Breast epithelium (tissue), 4 donors: ENCODE measurements at regions not wholly inside any gene's neighbourhood (a gene's known extent, or its start where the extent isn't known, plus 50 kb on each side); places are given as distances from the start of the nearest gene placed in this dataset.

Experiments
- DNase-seq, 2 donors: peaks; one replicate each; pipeline ENCODE4 v3.0.0-alpha.2; 2019; ENCODE audit warnings: low spot score in 2 of 2
- H3K27ac ChIP-seq, 2 donors: fragments of 200-600 bp; sonication (generic) in 1 of 2; one replicate each; pipeline ENCODE4 v1.5.1; 2016 to 2019; ENCODE audit warnings: mild to moderate bottlenecking in 1 of 2
- H3K27me3 ChIP-seq, 2 donors: fragments of 200-600 bp; sonication (generic) in 1 of 2; one replicate each; pipeline versions ENCODE4 v1.5.1 to v1.6.0; 2017 to 2019; ENCODE audit warnings: control low read depth in 1 of 2, mild to moderate bottlenecking in 1 of 2
- H3K36me3 ChIP-seq: fragments of 200-600 bp; one replicate; pipeline ENCODE4 v1.5.1; 2019
- H3K4me1 ChIP-seq, 2 donors: fragments of 200-600 bp; sonication (generic); one replicate each; pipeline ENCODE4 v1.5.1; 2016 to 2019; ENCODE audit warnings: control low read depth in 1 of 2
- H3K4me3 ChIP-seq, 3 donors: fragments of 200-600 bp; sonication (generic); 1 replicate in 2 of 3; 2 replicates in 1 of 3; pipeline ENCODE4 v1.5.1; 2016 to 2019; ENCODE audit warnings: mild to moderate bottlenecking in 3 of 3, moderate library complexity in 2 of 3
- H3K9me3 ChIP-seq, 2 donors: fragments of 200-600 bp; sonication (generic) in 1 of 2; one replicate each; pipeline ENCODE4 v1.5.1; 2016 to 2019; ENCODE audit warnings: control low read depth in 1 of 2
- CTCF ChIP-seq, 3 donors: fragments of 450-650 bp; IDR thresholded peaks; one replicate each; pipeline ENCODE4 v1.5.1; 2016 to 2017; ENCODE audit warnings: antibody characterized with exemption in 3 of 3, mild to moderate bottlenecking in 3 of 3, moderate library complexity in 3 of 3
- POLR2A ChIP-seq: fragments of 450-650 bp; IDR thresholded peaks from one replicate; pipeline ENCODE4 v1.6.1; 2016; ENCODE audit warnings: antibody characterized with exemption, mild to moderate bottlenecking, moderate library complexity
- POLR2AphosphoS5 ChIP-seq, 3 donors: sonication (generic); formaldehyde crosslinking; IDR thresholded peaks; one replicate each; pipeline ENCODE4 v1.6.1; 2017; ENCODE audit warnings: antibody characterized with exemption in 3 of 3
- intact Hi-C: fragments of 100-400 bp; cut with DNase I; formaldehyde crosslinking; loops from one replicate; pipeline ENCODE4 v1.15.1; 2023; ENCODE audit warnings: low total_unique reads

DNA sequence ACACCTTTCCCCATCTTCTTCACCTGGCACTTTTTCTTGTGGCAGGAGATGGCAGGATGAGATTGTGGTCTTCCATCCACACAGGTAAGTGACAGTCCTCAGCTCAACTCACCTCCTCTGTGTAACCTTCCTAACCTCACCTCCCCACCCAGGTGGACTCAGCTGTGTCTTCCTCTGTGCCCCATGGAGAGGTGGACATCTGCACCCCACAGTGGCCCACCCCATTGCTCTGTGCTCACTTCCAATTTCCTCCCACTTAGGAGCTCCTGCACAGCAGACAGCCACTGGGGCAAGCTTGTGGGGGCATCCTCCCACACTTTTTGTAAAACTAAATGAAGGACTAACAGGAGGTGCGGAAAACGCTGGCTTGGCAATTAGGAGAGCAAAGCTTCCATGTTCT lies 61.6 kb downstream of the MSX1 start:
- Histone ChIP-seq H3K27me3 (no peaks in the 10 kb centered on the region), H3K4me3 (no peak overlapping the region), H3K9me3 (no peaks in the 10 kb centered on the region), H3K36me3 (no peaks in the 10 kb centered on the region), H3K27ac (no peak overlapping the region), H3K4me1 (no peaks in the 10 kb centered on the region)
- TF ChIP-seq POLR2A (no peak), CTCF (IDR thresholded peaks at IDR 0.05) (no peak), POLR2AphosphoS5 (IDR thresholded peaks at IDR 0.05) (no peak)
- intact Hi-C loops, result no loop called here
- DNase-seq, result no peak

- Histone ChIP-seq H3K9me3 (no peaks in the 10 kb centered on the region), H3K4me1 (no peaks in the 10 kb centered on the region), H3K36me3 (no peaks in the 10 kb centered on the region), H3K27ac (no peak overlapping the region), H3K27me3 (no peaks in the 10 kb centered on the region), H3K4me3 (no peak overlapping the region)
- no peak for TF ChIP-seq CTCF (IDR thresholded peaks at IDR 0.05)
- TF ChIP-seq POLR2A, result no peak
- TF ChIP-seq POLR2AphosphoS5 (IDR thresholded peaks at IDR 0.05), result no peak
- no peak for DNase-seq
- intact Hi-C loops, result no loop called here
Observed at GRCh38 chr4:4922441-4922840, 63.0 kb downstream of the MSX1 start.

GRCh38 chr4:4923201-4923600 lies 63.7 kb downstream of the MSX1 start:
- H3K4me3 ChIP-seq, result no peak overlapping the region
- no peaks in the 10 kb centered on the region for H3K4me1 ChIP-seq
- no peaks in the 10 kb centered on the region for H3K9me3 ChIP-seq
- TF ChIP-seq POLR2A (no peak), CTCF (IDR thresholded peaks at IDR 0.05) (no peak), POLR2AphosphoS5 (IDR thresholded peaks at IDR 0.05) (no peak)
- intact Hi-C loops, result no loop called here
- DNase-seq, result no peak
- no peak overlapping the region for H3K27ac ChIP-seq
- no peaks in the 10 kb centered on the region for H3K27me3 ChIP-seq
- H3K36me3 ChIP-seq, result no peaks in the 10 kb centered on the region

DNA sequence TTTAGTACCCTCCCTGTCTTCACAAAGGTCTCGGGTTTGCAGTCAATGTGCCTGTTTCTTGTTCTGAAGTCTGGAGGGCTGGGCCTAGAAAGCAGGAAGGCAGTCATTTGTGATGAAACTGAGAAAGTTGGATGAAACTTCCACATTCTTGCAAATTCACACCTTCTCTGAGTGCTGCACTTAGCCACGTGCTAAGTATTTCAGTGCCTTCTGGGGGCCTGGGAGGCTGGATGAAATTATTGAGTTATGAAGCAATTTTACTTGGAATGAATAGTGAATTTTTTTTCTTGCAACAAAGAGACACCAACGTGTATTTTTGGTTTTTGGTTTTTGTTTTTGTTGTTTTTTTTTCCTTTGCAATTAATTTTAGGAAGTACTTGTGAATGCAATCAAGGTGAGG lies 71.2 kb downstream of the MSX1 start:
- H3K4me1 ChIP-seq, result no peaks in the 10 kb centered on the region
- DNase-seq, result no peak
- TF ChIP-seq POLR2AphosphoS5 (IDR thresholded peaks at IDR 0.05) (no peak), POLR2A (no peak), CTCF (IDR thresholded peaks at IDR 0.05) (no peak)
- H3K9me3 ChIP-seq, result no peaks in the 10 kb centered on the region
- no peaks in the 10 kb centered on the region for H3K36me3 ChIP-seq
- intact Hi-C loops, result no loop called here
- H3K27ac ChIP-seq, result no peak overlapping the region
- no peak overlapping the region for H3K4me3 ChIP-seq
- peaks cover 0 to 2% of the 10 kb centered on the region in 2 donors for H3K27me3 ChIP-seq

GRCh38 chr4:4935974-4936373 lies 76.5 kb downstream of the MSX1 start:
- no peak overlapping the region for H3K27ac ChIP-seq
- peaks cover 0 to 4% of the 10 kb centered on the region in 2 donors for H3K27me3 ChIP-seq
- no peak overlapping the region for H3K4me3 ChIP-seq
- no peaks in the 10 kb centered on the region for H3K4me1 ChIP-seq
- DNase-seq, result no peak
- intact Hi-C loops, result no loop called here
- H3K36me3 ChIP-seq, result no peaks in the 10 kb centered on the region
- H3K9me3 ChIP-seq, result no peaks in the 10 kb centered on the region
- TF ChIP-seq CTCF (IDR thresholded peaks at IDR 0.05), result no peak
- no peak for TF ChIP-seq POLR2A
- no peak for TF ChIP-seq POLR2AphosphoS5 (IDR thresholded peaks at IDR 0.05)
